H1 (cell line): ENCODE measurements at regions not wholly inside any gene's neighbourhood (a gene's known extent, or its start where the extent isn't known, plus 50 kb on each side); places are given as distances from the start of the nearest gene placed in this dataset.

ENCODE experiments used
- ATF2 ChIP-seq: IDR thresholded peaks from 2 replicates; pipeline ENCODE4 v1.6.1; 2012; ENCODE audit warnings: low read length, inconsistent platforms
- BRCA1 ChIP-seq: IDR thresholded peaks from 2 replicates; pipeline ENCODE4 v1.6.1; 2012; ENCODE audit warnings: low read depth, low read length, improper control_type of control experiment
- CBX8 ChIP-seq: fragments of 300-800, 300-1000 bp; sonication (generic); IDR thresholded peaks from 2 replicates; pipeline ENCODE4 v1.7.1; 2016; ENCODE audit warnings: low read depth, low read length, borderline replicate concordance
- EGR1 ChIP-seq: IDR thresholded peaks from 2 replicates; pipeline ENCODE4 v1.6.1; 2011; ENCODE audit warnings: low read depth, low read length, borderline replicate concordance
- HDAC6 ChIP-seq: IDR thresholded peaks from one replicate; pipeline ENCODE4 v1.7.1; 2012; ENCODE audit warnings: low read depth, mild to moderate bottlenecking, inconsistent platforms, low read length, moderate library complexity
- JUN ChIP-seq: IDR thresholded peaks from 2 replicates; pipeline ENCODE4 v1.6.1; 2011; ENCODE audit warnings: low read depth, mild to moderate bottlenecking, improper control_type of control experiment, low read length
- JUND ChIP-seq: IDR thresholded peaks from 2 replicates; pipeline ENCODE4 v1.6.1; 2011; ENCODE audit warnings: mild to moderate bottlenecking, improper control_type of control experiment, low read length
- POLR2AphosphoS5 ChIP-seq: IDR thresholded peaks from 2 replicates; pipeline ENCODE4 v1.6.1; 2011; ENCODE audit warnings: low read depth, low read length
- SIX5 ChIP-seq: IDR thresholded peaks from 2 replicates; pipeline ENCODE4 v1.6.1; 2011; ENCODE audit warnings: mild to moderate bottlenecking, low read depth, low read length
- TCF12 ChIP-seq: IDR thresholded peaks from 2 replicates; pipeline ENCODE4 v1.6.1; 2011; ENCODE audit warnings: low read depth, mild to moderate bottlenecking, low read length

- TF ChIP-seq ATF2 (no peak), TCF12 (no peak), BRCA1 (no peak), HDAC6 (no peak), POLR2AphosphoS5 (no peak), EGR1 (no peak), JUND (no peak), CBX8 (no peak), JUN (no peak), SIX5 (no peak)
- TF ChIP-seq, all 59 proteins: peak for 0
Measured at GRCh38 chr15:97470417-97470816, 490.1 kb upstream of the ARRDC4 start (continued).
